Tibial artery (tissue), 4 donors: ENCODE measurements at regions not wholly inside any gene's neighbourhood (a gene's known extent, or its start where the extent isn't known, plus 50 kb on each side); places are given as distances from the start of the nearest gene placed in this dataset.

ENCODE experiments used
- DNase-seq, 2 donors: peaks; one replicate each; pipeline ENCODE4 v3.0.0-alpha.2; 2019
- H3K27ac ChIP-seq, 2 donors: fragments of 200-600 bp; sonication (generic) in 1 of 2; 1 replicate in 1 of 2; 2 replicates in 1 of 2; pipeline ENCODE4 v1.5.1; 2018 to 2019; ENCODE audit warnings: mild to moderate bottlenecking in 1 of 2
- H3K27me3 ChIP-seq, 2 donors: fragments of 200-600 bp; sonication (generic) in 1 of 2; one replicate each; pipeline versions ENCODE4 v1.5.1 to v1.6.0; 2016 to 2019
- H3K36me3 ChIP-seq, 3 donors: fragments of 200-600 bp; sonication (generic) in 2 of 3; one replicate each; pipeline ENCODE4 v1.5.1; 2016 to 2019; ENCODE audit warnings: mild to moderate bottlenecking in 2 of 3
- H3K4me1 ChIP-seq, 4 donors: fragments of 200-600 bp; sonication (generic) in 2 of 4; 1 replicate in 3 of 4; 2 replicates in 1 of 4; pipeline ENCODE4 v1.5.1; 2016 to 2019
- H3K4me3 ChIP-seq, 2 donors: fragments of 200-600 bp; sonication (generic) in 1 of 2; 1 replicate in 1 of 2; 2 replicates in 1 of 2; pipeline ENCODE4 v1.5.1; 2018 to 2019; ENCODE audit warnings: mild to moderate bottlenecking in 2 of 2
- H3K9me3 ChIP-seq, 3 donors: fragments of 200-600 bp; sonication (generic) in 1 of 3; one replicate each; pipeline ENCODE4 v1.5.1; 2016 to 2019
- intact Hi-C: fragments of 100-400 bp; cut with DNase I; formaldehyde crosslinking; loops from one replicate; pipeline ENCODE4 v1.15.0; 2023; ENCODE audit warnings: low total_unique reads
- TF ChIP-seq, protein P1 (sequence below), 2 experiments: fragments of 200-600 bp in 1 of 2; fragments of 450-650 bp in 1 of 2; IDR thresholded peaks; one replicate each; pipeline ENCODE4 v1.5.1; 2017 to 2019; ENCODE audit warnings: antibody characterized with exemption in 2 of 2, mild to moderate bottlenecking in 1 of 2, moderate library complexity in 1 of 2

DNA sequence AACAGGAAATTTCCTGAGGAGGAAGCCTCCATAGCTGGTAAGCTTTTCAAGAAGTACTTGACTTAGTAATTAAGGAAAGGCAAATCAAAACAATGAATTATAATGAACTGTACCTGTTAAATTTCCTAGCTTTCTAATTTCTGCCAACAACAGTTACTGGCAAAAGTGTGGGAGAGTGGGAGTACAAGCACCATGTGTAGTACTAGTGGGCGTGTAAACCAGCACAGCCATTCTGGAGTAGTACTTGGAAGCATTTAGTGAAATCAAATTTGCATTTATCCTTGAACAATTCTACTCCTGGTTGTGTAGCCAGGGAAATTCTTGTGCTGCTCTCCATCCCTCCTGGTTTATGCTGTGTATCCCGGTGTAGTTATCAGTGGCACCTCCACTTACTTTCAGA lies 190.8 kb downstream of the PRDM2 start:
- DNase-seq = no peak
- intact Hi-C loops = no loop called here

DNA sequence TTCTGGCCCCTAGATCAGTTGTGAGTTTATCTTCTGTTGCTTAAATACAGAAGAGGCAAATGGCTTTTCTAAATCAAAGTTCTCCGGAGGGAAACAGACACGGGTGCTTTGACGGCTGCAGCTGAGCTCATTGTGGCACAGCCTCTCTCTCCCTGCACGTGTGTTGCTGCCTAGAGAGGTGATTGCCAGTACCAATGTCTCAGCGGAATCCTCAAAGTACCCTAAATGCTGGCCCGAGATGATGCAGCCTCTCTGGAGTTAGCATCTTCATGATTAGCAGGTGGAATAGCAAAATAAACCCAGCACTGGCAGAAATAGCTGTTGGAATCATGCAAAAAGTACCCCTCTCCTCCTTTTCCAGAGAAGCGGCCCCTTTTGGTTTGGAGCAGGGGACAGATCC lies 192.2 kb downstream of the PRDM2 start:
- DNase-seq = no peak
- Histone ChIP-seq H3K4me1 (peaks cover 0 to 20% (median 15%) of the 10 kb centered on the region in 4 donors), H3K27me3 (peaks cover 0 to 61% of the 10 kb centered on the region in 2 donors), H3K4me3 (peak overlapping the region in 1 of 2 donors; percentile 38), H3K36me3 (no peaks in the 10 kb centered on the region), H3K9me3 (no peaks in the 10 kb centered on the region), H3K27ac (no peak overlapping the region)
- TF ChIP-seq, protein P1, sequence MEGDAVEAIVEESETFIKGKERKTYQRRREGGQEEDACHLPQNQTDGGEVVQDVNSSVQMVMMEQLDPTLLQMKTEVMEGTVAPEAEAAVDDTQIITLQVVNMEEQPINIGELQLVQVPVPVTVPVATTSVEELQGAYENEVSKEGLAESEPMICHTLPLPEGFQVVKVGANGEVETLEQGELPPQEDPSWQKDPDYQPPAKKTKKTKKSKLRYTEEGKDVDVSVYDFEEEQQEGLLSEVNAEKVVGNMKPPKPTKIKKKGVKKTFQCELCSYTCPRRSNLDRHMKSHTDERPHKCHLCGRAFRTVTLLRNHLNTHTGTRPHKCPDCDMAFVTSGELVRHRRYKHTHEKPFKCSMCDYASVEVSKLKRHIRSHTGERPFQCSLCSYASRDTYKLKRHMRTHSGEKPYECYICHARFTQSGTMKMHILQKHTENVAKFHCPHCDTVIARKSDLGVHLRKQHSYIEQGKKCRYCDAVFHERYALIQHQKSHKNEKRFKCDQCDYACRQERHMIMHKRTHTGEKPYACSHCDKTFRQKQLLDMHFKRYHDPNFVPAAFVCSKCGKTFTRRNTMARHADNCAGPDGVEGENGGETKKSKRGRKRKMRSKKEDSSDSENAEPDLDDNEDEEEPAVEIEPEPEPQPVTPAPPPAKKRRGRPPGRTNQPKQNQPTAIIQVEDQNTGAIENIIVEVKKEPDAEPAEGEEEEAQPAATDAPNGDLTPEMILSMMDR (IDR thresholded peaks at IDR 0.05) = no peak
- intact Hi-C loops = no loop called here

More for the DNA sequence above, 190.8 kb downstream of the PRDM2 start:
- TF ChIP-seq, protein P1 (IDR thresholded peaks at IDR 0.05) = no peak
- Histone ChIP-seq H3K36me3 (no peaks in the 10 kb centered on the region), H3K27ac (no peak overlapping the region), H3K9me3 (peaks cover 0 to 5% (median 0%) of the 10 kb centered on the region in 3 donors), H3K4me1 (peaks cover 0 to 20% (median 15%) of the 10 kb centered on the region in 4 donors), H3K27me3 (peaks cover 0 to 54% of the 10 kb centered on the region in 2 donors), H3K4me3 (no peak overlapping the region)

DNA sequence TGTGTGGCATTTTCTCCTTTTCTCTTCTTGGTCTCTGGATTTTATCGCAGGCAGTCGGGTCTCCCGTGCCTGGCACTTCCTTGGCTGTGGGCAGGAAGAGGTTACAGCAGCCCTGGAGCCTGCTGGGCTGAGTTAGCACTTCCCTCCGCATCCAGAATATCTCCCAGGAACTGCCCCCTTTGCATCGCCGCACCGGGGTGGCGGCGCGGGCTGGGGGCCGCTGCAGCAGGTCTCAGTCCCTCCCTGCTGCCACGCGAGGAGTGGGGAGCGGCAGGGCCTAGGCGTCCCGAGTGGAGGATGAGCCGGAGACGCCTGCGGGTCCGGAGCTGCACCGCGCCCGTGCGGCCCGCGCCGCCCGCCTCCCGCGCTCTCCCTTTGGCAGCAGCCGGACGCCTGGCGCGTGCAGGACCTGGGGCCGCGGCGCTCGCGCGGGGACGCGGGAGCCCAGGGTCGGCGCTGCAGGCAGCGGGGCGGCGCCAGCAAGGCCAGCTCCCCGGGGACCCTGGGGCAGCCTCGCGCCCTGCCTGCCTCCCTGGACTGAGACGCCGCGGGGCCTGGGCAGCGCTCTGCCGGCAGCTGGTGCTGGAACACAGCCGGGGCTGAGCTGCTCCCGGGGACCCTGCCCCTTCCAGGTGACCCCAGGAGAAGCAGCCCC lies 192.8 kb downstream of the PRDM2 start:
- Histone ChIP-seq H3K4me1 (peaks cover 0 to 20% (median 15%) of the 10 kb centered on the region in 4 donors), H3K27me3 (peaks cover 0 to 67% of the 10 kb centered on the region in 2 donors), H3K4me3 (peak overlapping the region; percentile 38 to 49), H3K36me3 (no peaks in the 10 kb centered on the region), H3K9me3 (no peaks in the 10 kb centered on the region), H3K27ac (no peak overlapping the region)
- no peak for DNase-seq
- intact Hi-C loops = no loop called here
- TF ChIP-seq, protein P1 (IDR thresholded peaks at IDR 0.05) = no peak

DNA sequence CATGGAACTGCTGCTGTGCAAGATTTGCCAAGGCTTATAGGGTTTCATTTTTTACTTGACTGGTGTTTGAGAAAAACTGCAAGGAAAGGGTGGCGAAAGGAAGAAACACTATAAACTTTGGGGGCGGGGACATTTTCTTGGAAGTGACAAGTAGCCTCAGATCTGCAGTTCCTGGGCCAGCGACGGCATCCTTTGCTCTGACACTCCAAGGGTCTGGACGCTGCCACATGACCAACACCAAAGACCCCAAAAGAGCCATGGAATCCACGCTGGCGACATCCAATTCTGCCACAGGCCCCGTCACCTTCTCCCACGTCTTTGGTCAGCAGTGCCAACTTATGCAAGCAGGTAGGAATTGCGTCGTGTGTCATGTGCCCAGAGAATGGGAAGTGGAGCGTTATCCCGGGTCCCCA lies 193.4 kb downstream of the PRDM2 start:
- H3K4me1 ChIP-seq = peaks cover 0 to 20% (median 15%) of the 10 kb centered on the region in 4 donors
- DNase-seq = no peak
- peak overlapping the region; percentile 38 to 49 for H3K4me3 ChIP-seq
- peaks cover 0 to 69% of the 10 kb centered on the region in 2 donors for H3K27me3 ChIP-seq
- intact Hi-C loops = no loop called here
- H3K36me3 ChIP-seq = no peaks in the 10 kb centered on the region
- no peaks in the 10 kb centered on the region for H3K9me3 ChIP-seq
- TF ChIP-seq, protein P1 (IDR thresholded peaks at IDR 0.05) = no peak
- H3K27ac ChIP-seq = no peak overlapping the region

DNA sequence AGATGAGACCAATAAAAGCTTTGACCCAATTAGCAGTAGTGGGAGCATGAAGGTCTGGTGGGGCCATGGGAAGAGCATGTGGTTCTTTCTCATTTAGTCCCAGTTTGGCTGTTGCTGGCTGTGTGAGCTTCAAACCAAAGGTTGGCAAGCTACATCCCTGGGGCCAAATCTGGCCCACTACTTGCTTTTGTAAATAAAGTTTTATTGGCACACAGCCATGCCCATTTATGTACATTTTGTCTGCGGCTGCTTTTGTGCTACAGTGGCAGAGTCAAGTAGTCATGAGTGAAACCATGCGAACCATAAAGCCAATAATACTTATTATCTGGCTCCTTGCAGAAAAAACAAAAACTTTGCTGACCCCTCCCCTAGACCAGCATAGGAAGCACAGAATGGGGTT lies 196.9 kb downstream of the PRDM2 start:
- Histone ChIP-seq H3K36me3 (no peaks in the 10 kb centered on the region), H3K27ac (no peak overlapping the region), H3K9me3 (no peaks in the 10 kb centered on the region), H3K4me1 (peaks cover 0 to 20% (median 15%) of the 10 kb centered on the region in 4 donors), H3K27me3 (peaks cover 0 to 63% of the 10 kb centered on the region in 2 donors), H3K4me3 (no peak overlapping the region)
- intact Hi-C loops = no loop called here
- no peak for DNase-seq
- TF ChIP-seq, protein P1 (IDR thresholded peaks at IDR 0.05) = no peak
